H9 (cell line): ENCODE measurements at regions not wholly inside any gene's neighbourhood (a gene's known extent, or its start where the extent isn't known, plus 50 kb on each side); places are given as distances from the start of the nearest gene placed in this dataset.

Source experiments
- DNase-seq: peaks from one replicate; pipeline ENCODE4 v3.0.0-alpha.2; 2017
- H2AFZ ChIP-seq: one replicate; pipeline ENCODE4 v1.6.1; 2013; ENCODE audit warnings: mild to moderate bottlenecking, low read length, control low read depth, moderate library complexity
- H2AK5ac ChIP-seq: 2 replicates; pipeline ENCODE4 v1.6.1; 2013; ENCODE audit warnings: low read length, control low read depth, mixed read lengths; ENCODE audit not compliant: insufficient read length
- H2BK120ac ChIP-seq: one replicate; pipeline ENCODE4 v1.6.1; 2013; ENCODE audit warnings: low read depth, mild to moderate bottlenecking, low read length, control low read depth, inconsistent platforms; ENCODE audit not compliant: poor library complexity, severe bottlenecking
- H2BK12ac ChIP-seq: 2 replicates; pipeline ENCODE4 v1.6.1; 2013; ENCODE audit warnings: low read length, control low read depth, mixed read lengths, low read depth; ENCODE audit not compliant: insufficient read length
- H2BK15ac ChIP-seq: 2 replicates; pipeline ENCODE4 v1.6.1; 2013; ENCODE audit warnings: low read depth, low read length, control low read depth
- H2BK20ac ChIP-seq: one replicate; pipeline ENCODE4 v1.6.1; 2013; ENCODE audit warnings: low read depth, mild to moderate bottlenecking, low read length, control low read depth, inconsistent platforms; ENCODE audit not compliant: poor library complexity, severe bottlenecking
- H2BK5ac ChIP-seq: 2 replicates; pipeline ENCODE4 v1.6.1; 2013; ENCODE audit warnings: low read length, control low read depth, mixed read lengths; ENCODE audit not compliant: insufficient read length
- H3K14ac ChIP-seq: 2 replicates; pipeline ENCODE4 v1.6.1; 2013; ENCODE audit warnings: low read length, control low read depth; ENCODE audit not compliant: insufficient read depth
- H3K18ac ChIP-seq: 2 replicates; pipeline ENCODE4 v1.6.1; 2013; ENCODE audit warnings: low read depth, mild to moderate bottlenecking, mixed read lengths, low read length, control low read depth; ENCODE audit not compliant: insufficient read length
- H3K23ac ChIP-seq: 2 replicates; pipeline ENCODE4 v1.6.1; 2013; ENCODE audit warnings: low read length, control low read depth, mixed read lengths, low read depth; ENCODE audit not compliant: insufficient read length
- H3K23me2 ChIP-seq: 2 replicates; pipeline ENCODE4 v1.6.1; 2013; ENCODE audit warnings: low read depth, mild to moderate bottlenecking, mixed read lengths, low read length, control low read depth; ENCODE audit not compliant: insufficient read length, poor library complexity, severe bottlenecking
- H3K27ac ChIP-seq: 2 replicates; pipeline ENCODE4 v1.5.1; 2013; ENCODE audit warnings: low read length, control low read depth, mixed read lengths, low read depth; ENCODE audit not compliant: insufficient read length
- H3K27me3 ChIP-seq: 2 replicates; pipeline ENCODE4 v1.6.1; 2013; ENCODE audit warnings: low read length, control low read depth, inconsistent platforms; ENCODE audit not compliant: insufficient read depth
- H3K4ac ChIP-seq: 2 replicates; pipeline ENCODE4 v1.6.1; 2013; ENCODE audit warnings: low read depth, mild to moderate bottlenecking, control low read depth, inconsistent platforms, low read length, moderate library complexity
- H3K4me1 ChIP-seq: 2 replicates; pipeline ENCODE4 v1.6.1; 2013; ENCODE audit warnings: low read length, control low read depth, inconsistent platforms; ENCODE audit not compliant: insufficient read depth
- H3K4me2 ChIP-seq: 2 replicates; pipeline ENCODE4 v1.6.1; 2013; ENCODE audit warnings: low read length, control low read depth, mixed read lengths; ENCODE audit not compliant: insufficient read length, insufficient read depth
- H3K56ac ChIP-seq: 2 replicates; pipeline ENCODE4 v1.6.1; 2013; ENCODE audit warnings: low read depth, mild to moderate bottlenecking, mixed read lengths, low read length, control low read depth; ENCODE audit not compliant: insufficient read length
- H3K79me1 ChIP-seq: 2 replicates; pipeline ENCODE4 v1.6.1; 2013; ENCODE audit warnings: low read depth, mild to moderate bottlenecking, moderate library complexity, low read length, control low read depth, inconsistent platforms; ENCODE audit not compliant: insufficient read depth, poor library complexity, severe bottlenecking
- H3K79me2 ChIP-seq: 2 replicates; pipeline ENCODE4 v1.6.1; 2013; ENCODE audit warnings: low read length, control low read depth, inconsistent platforms; ENCODE audit not compliant: insufficient read depth
- H3K9ac ChIP-seq: 2 replicates; pipeline ENCODE4 v1.6.1; 2013; ENCODE audit warnings: low read length, control low read depth, mixed read lengths; ENCODE audit not compliant: insufficient read length; ENCODE audit errors: extremely low read depth
- H3K9me3 ChIP-seq: one replicate; pipeline ENCODE4 v1.6.1; 2013; ENCODE audit warnings: low read depth, low read length, inconsistent platforms; ENCODE audit not compliant: control insufficient read depth
- H3T11ph ChIP-seq: one replicate; pipeline ENCODE4 v1.6.1; 2013; ENCODE audit warnings: mild to moderate bottlenecking, low read length, control low read depth, inconsistent platforms
- H4K20me1 ChIP-seq: one replicate; pipeline ENCODE4 v1.6.1; 2013; ENCODE audit not compliant: control insufficient read depth, insufficient read length, insufficient read depth
- H4K5ac ChIP-seq: 2 replicates; pipeline ENCODE4 v1.6.1; 2013; ENCODE audit warnings: low read depth, mild to moderate bottlenecking, mixed read lengths, low read length, control low read depth; ENCODE audit not compliant: insufficient read length
- H4K8ac ChIP-seq: replicated peaks from 2 replicates; pipeline ENCODE4 v1.6.1; 2013; ENCODE audit warnings: low read length, control low read depth, mixed read lengths, low read depth; ENCODE audit not compliant: insufficient read length
- H4K91ac ChIP-seq: 2 replicates; pipeline ENCODE4 v1.6.1; 2013; ENCODE audit warnings: low read depth, mild to moderate bottlenecking, moderate library complexity, mixed read lengths, low read length, control low read depth; ENCODE audit not compliant: insufficient read length
- H3K27ac Mint-ChIP-seq, 3 experiments: 2 replicates in 2 of 3; 3 replicates in 1 of 3; pipeline ENCODE4 v1.8.0; 2020 to 2021; ENCODE audit warnings: mixed read lengths in 3 of 3, mild to moderate bottlenecking in 1 of 3, moderate library complexity in 1 of 3
- H3K27me3 Mint-ChIP-seq: 2 replicates; pipeline ENCODE4 v1.8.0; 2021; ENCODE audit warnings: low read depth, mild to moderate bottlenecking, moderate library complexity, mixed read lengths
- H3K36me3 Mint-ChIP-seq, 3 experiments: 2 replicates in 2 of 3; 3 replicates in 1 of 3; pipeline ENCODE4 v1.8.0; 2020 to 2021; ENCODE audit warnings: low read depth in 3 of 3, mixed read lengths in 3 of 3; ENCODE audit not compliant: insufficient read depth in 1 of 3
- H3K4me1 Mint-ChIP-seq, 2 experiments: 2 replicates each; pipeline ENCODE4 v1.8.0; 2020; ENCODE audit warnings: mixed read lengths in 2 of 2
- H3K4me3 Mint-ChIP-seq, 2 experiments: 2 replicates in 1 of 2; 3 replicates in 1 of 2; pipeline ENCODE4 v1.8.0; 2020 to 2021; ENCODE audit warnings: mild to moderate bottlenecking in 2 of 2, mixed read lengths in 2 of 2, moderate library complexity in 1 of 2
- H3K9me3 Mint-ChIP-seq, 2 experiments: 2 replicates in 1 of 2; 3 replicates in 1 of 2; pipeline ENCODE4 v1.8.0; 2020; ENCODE audit warnings: mild to moderate bottlenecking in 2 of 2, mixed read lengths in 2 of 2, moderate library complexity in 1 of 2
- CTCF ChIP-seq: fragments of 200-600 bp; sonication (generic); conservative IDR thresholded peaks from 3 replicates; pipeline ENCODE4 v1.8.0; 2021; ENCODE audit warnings: antibody characterized with exemption, mild to moderate bottlenecking
- WGBS: extraction: QIAGEN DNeasy Blood & Tissue Kit; methylation state at CpG from one replicate; pipeline ENCODE4 v1.1.7; 2013; ENCODE audit warnings: missing lambda C conversion rate, low lambda C conversion rate, mixed read lengths; ENCODE audit not compliant: insufficient read length; ENCODE audit errors: extremely low coverage; 5-methylcytosine and 5-hydroxymethylcytosine counted together

DNA sequence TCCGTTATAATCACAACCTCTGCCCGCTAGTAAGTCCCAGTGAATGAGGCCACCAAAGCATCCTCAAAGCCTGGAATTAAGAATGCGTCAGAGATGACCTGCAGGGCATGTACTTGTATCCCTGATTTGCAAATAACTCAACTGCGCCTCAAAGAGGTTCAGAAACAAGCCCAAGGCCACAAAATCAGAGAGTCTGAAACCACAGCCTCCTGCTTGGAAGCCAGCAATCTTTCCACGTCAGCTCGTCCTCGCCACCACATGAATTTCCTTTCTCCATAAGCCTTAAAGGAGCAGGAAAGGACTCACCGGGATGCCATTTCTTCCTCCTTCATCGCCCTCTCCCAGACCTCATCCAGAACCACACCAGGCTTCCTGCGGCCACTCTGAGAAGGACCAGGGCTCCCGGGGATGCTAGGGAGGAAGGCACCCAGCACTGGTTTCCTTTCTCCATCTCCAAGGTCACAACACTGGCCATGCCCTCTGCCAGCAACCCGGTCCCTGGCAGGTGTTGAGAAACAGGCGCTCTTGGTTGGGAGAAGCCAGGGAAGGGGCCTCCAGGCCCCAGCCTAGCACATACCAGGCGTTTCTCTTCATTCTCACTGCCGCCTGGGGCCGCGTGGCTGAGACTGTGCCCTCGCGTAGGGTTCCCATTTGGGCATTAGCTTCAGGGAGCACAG lies 191.2 kb upstream of the DIO3 start:
- no peak overlapping the region for H3T11ph ChIP-seq
- WGBS = no CpG with 5 or more reads among the region's 19 CpGs
- no peaks in the 10 kb centered on the region for H3K4me1 ChIP-seq
- no peak overlapping the region for H3K56ac ChIP-seq
- no peak overlapping the region for H2AK5ac ChIP-seq
- no peak overlapping the region for H3K27ac Mint-ChIP-seq
- H2BK20ac ChIP-seq = no peak overlapping the region
- H2BK12ac ChIP-seq = no peak overlapping the region
- H4K20me1 ChIP-seq = no peaks in the 10 kb centered on the region
- no peak overlapping the region for H3K27ac ChIP-seq
- H3K18ac ChIP-seq = no peak overlapping the region
- H3K4ac ChIP-seq = no peak overlapping the region
- no peak for DNase-seq
- H3K4me2 ChIP-seq = no peak overlapping the region
- no peak overlapping the region for H3K23ac ChIP-seq
- no peak overlapping the region for H3K4me3 Mint-ChIP-seq
- H3K4me1 Mint-ChIP-seq = peaks cover 11 to 35% of the 10 kb centered on the region in 2 experiments
- H3K36me3 Mint-ChIP-seq = no peaks in the 10 kb centered on the region
- H2AFZ ChIP-seq = no peak overlapping the region
- H3K79me1 ChIP-seq = no peaks in the 10 kb centered on the region
- no peaks in the 10 kb centered on the region for H3K79me2 ChIP-seq
- no peaks in the 10 kb centered on the region for H3K27me3 ChIP-seq
- H2BK120ac ChIP-seq = no peak overlapping the region
- H4K91ac ChIP-seq = no peak overlapping the region
- no peaks in the 10 kb centered on the region for H3K23me2 ChIP-seq
- no peak overlapping the region for H3K9ac ChIP-seq
- H2BK15ac ChIP-seq = no peak overlapping the region
- no peaks in the 10 kb centered on the region for H3K9me3 Mint-ChIP-seq
- H4K5ac ChIP-seq = no peak overlapping the region
- no peak for TF ChIP-seq CTCF
- H4K8ac ChIP-seq = no peak overlapping the region
- no peak overlapping the region for H2BK5ac ChIP-seq
- H3K27me3 Mint-ChIP-seq = peaks cover 6% of the 10 kb centered on the region
- H3K9me3 ChIP-seq = no peaks in the 10 kb centered on the region
- no peak overlapping the region for H3K14ac ChIP-seq
